K562 (cell line): ENCODE measurements at regions not wholly inside any gene's neighbourhood (a gene's known extent, or its start where the extent isn't known, plus 50 kb on each side); places are given as distances from the start of the nearest gene placed in this dataset.

Source experiments
- HCFC1 ChIP-seq: IDR thresholded peaks from 2 replicates; pipeline ENCODE4 v1.6.1; 2012; ENCODE audit warnings: low read depth, low read length, improper control_type of control experiment
- IFI16 ChIP-seq: fragments of 250-450 bp; sonication (Bioruptor Pico); IDR thresholded peaks from 2 replicates; pipeline ENCODE4 v2.1.2; 2022; ENCODE audit warnings: mild to moderate bottlenecking, inconsistent platforms
- KHSRP ChIP-seq: fragments of 450-650 bp; IDR thresholded peaks from 2 replicates; pipeline ENCODE4 v1.6.1; 2017
- NFRKB ChIP-seq: fragments of 450-650 bp; IDR thresholded peaks from 2 replicates; pipeline ENCODE4 v1.6.1; 2016; ENCODE audit warnings: low read depth
- RREB1 ChIP-seq: fragments of 250-450 bp; sonication (Bioruptor Pico); IDR thresholded peaks from 2 replicates; pipeline ENCODE4 v1.4.0; 2020
- STAT6 ChIP-seq: sonication (generic); formaldehyde crosslinking; IDR thresholded peaks from 2 replicates; pipeline ENCODE4 v1.8.1; 2023; ENCODE audit warnings: mild to moderate bottlenecking, missing genetic modification reagents
- ZFPM2 ChIP-seq: fragments of 250-450 bp; sonication (Bioruptor Pico); IDR thresholded peaks from 2 replicates; pipeline ENCODE4 v1.5.1; 2022; ENCODE audit warnings: mild to moderate bottlenecking
- TF ChIP-seq, protein P1 (sequence below): fragments of 450-650 bp; IDR thresholded peaks from 2 replicates; pipeline ENCODE4 v1.6.1; 2016; ENCODE audit warnings: low read depth

- TF ChIP-seq, protein P1, sequence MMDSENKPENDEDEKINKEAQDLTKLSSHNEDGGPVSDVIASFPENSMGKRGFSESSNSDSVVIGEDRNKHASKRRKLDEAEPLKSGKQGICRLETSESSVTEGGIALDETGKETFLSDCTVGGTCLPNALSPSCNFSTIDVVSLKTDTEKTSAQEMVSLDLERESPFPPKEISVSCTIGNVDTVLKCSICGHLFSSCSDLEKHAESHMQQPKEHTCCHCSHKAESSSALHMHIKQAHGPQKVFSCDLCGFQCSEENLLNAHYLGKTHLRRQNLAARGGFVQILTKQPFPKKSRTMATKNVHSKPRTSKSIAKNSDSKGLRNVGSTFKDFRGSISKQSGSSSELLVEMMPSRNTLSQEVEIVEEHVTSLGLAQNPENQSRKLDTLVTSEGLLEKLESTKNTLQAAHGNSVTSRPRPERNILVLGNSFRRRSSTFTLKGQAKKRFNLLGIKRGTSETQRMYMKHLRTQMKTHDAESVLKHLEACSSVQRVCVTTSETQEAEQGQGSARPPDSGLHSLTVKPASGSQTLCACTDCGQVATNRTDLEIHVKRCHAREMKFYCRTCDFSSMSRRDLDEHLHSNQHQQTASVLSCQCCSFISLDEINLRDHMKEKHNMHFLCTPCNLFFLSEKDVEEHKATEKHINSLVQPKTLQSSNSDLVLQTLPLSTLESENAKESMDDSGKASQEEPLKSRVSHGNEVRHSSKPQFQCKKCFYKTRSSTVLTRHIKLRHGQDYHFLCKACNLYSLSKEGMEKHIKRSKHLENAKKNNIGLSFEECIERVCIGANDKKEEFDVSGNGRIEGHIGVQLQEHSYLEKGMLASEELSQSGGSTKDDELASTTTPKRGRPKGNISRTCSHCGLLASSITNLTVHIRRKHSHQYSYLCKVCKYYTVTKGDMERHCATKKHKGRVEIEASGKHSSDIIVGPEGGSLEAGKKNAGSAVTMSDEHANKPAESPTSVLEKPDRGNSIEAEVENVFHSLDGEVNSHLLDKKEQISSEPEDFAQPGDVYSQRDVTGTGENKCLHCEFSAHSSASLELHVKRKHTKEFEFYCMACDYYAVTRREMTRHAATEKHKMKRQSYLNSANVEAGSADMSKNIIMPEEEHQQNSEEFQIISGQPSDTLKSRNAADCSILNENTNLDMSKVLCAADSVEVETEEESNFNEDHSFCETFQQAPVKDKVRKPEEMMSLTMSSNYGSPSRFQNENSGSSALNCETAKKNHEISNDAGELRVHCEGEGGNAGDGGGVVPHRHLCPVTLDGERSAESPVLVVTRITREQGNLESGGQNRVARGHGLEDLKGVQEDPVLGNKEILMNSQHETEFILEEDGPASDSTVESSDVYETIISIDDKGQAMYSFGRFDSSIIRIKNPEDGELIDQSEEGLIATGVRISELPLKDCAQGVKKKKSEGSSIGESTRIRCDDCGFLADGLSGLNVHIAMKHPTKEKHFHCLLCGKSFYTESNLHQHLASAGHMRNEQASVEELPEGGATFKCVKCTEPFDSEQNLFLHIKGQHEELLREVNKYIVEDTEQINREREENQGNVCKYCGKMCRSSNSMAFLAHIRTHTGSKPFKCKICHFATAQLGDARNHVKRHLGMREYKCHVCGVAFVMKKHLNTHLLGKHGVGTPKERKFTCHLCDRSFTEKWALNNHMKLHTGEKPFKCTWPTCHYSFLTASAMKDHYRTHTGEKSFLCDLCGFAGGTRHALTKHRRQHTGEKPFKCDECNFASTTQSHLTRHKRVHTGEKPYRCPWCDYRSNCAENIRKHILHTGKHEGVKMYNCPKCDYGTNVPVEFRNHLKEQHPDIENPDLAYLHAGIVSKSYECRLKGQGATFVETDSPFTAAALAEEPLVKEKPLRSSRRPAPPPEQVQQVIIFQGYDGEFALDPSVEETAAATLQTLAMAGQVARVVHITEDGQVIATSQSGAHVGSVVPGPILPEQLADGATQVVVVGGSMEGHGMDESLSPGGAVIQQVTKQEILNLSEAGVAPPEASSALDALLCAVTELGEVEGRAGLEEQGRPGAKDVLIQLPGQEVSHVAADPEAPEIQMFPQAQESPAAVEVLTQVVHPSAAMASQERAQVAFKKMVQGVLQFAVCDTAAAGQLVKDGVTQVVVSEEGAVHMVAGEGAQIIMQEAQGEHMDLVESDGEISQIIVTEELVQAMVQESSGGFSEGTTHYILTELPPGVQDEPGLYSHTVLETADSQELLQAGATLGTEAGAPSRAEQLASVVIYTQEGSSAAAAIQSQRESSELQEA, result no peak
- TF ChIP-seq KHSRP (no peak), NFRKB (no peak), RREB1 (CRISPR knock-in tag) (no peak), IFI16 (CRISPR knock-in tag) (no peak), ZFPM2 (CRISPR knock-in tag) (no peak), HCFC1 (no peak), STAT6 (CRISPR knock-in tag) (no peak)
Observed at GRCh38 chr12:124715121-124715990, 147.9 kb upstream of the NCOR2 start (continued).
